HG03095 (cell line): ENCODE measurements at regions not wholly inside any gene's neighbourhood (a gene's known extent, or its start where the extent isn't known, plus 50 kb on each side); places are given as distances from the start of the nearest gene placed in this dataset.

Experiments
- ATAC-seq: cut with Tn5 transposase; IDR thresholded peaks from one replicate; pipeline ENCODE4 v1.9.1; 2021; ENCODE audit warnings: moderate library complexity; ENCODE audit not compliant: unreplicated experiment

GRCh38 chr6:108751851-108752732 lies 96.1 kb upstream of the ARMC2 start:
- ATAC-seq = no peak

DNA sequence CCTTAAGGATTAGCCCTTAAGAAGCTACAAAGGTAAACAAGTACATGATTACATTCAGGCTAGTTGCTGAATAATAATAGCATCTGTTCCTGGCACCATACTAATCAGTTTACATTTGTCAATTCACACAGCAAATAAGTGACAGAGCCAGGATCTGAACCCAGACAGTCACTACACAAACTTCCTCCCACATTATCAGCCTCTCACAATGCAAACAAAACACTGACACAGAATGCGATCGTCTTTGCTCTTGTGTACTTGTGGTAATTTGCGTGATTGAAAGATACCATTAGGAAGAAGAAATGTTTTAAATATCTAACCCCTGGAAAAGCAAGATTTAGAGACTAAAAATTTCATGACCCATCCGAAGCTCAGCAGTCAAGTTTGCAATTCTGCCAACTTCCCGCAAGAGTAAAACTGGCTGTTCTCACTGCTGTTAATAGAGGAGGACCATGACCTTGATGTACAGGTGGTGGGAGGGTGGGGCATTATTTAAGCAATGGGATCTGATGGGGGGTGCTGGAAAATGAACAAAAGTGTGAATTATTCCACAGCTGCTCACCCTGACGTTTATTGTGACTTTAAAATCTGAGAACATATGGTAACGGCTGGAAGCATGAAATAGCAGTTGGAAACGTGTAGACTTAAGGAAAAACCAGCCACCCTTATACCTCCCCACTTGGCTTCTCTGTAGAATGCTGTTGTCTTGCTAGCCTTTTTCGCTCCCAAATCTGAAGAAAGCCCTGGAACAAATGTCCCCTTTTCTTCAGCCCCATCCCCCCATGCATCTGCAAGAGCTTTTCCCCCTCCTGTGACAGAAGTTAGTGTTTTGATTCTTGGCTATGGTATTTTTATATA lies 95.3 kb upstream of the ARMC2 start:
- ATAC-seq = no peak

GRCh38 chr6:108755257-108756240 lies 92.7 kb upstream of the ARMC2 start:
- no peak for ATAC-seq

- ATAC-seq = no peak
Observed at GRCh38 chr6:108757357-108757756, 90.9 kb upstream of the ARMC2 start.

DNA sequence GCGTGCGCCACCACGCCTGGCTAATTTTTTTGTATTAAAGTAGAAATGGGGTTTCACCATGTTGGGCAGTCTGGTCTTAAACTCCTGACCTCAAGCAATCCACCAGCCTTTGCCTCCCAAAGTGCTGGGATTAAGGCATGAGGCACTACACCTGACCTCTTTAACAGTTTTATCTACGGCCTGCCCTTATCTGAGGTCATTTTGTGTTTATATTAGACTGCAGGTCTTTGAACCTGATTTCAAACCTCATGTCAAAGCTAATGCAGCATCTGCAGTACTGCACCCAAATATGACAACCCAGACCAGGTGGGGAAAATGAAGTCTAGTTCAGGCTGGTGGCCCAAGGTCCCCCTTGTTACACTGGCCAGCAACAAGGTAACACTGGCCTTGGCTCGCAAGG lies 89.3 kb upstream of the ARMC2 start:
- no peak for ATAC-seq

GRCh38 chr6:108760126-108761050 lies 87.8 kb upstream of the ARMC2 start:
- no peak for ATAC-seq

DNA sequence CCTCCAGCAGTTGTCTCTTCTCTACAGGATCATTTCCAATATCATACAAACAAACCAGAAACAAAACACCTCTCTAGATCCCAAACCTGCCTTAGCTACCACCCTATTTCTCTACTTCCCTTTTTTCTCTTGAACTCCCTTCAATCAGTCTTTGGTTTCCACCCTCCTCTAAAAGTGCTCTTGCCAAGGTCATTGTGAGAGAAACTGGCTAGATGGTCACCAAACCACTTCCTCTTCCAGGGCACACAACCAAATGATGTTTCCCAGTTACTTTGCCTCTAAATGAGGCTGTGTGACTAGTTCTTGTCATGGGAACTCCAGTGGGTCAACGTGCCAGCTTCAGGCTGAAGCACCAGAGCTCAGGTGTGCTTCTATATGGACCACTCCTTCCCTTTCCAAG lies 85.8 kb upstream of the ARMC2 start:
- no peak for ATAC-seq

- no peak for ATAC-seq
Observed at GRCh38 chr6:108763931-108764579, 84.2 kb upstream of the ARMC2 start.

DNA sequence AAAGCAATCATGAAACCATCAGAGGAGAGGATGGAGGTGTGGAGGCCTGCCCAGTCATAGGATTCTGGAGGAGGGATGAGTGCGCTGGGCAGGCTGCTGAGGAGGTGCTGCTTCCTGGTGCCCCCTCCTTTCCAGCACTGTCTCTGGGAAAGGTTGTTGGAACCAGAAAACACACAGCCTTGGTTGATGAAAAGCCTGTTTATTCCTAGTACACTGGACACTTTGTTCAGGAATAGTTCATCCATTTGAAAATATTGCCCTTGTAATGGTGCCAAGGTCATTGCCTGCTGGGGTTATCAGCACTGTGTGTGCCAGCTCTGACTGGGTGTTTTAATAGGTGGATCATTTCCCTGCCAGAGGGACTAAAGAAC lies 83.7 kb upstream of the ARMC2 start:
- no peak for ATAC-seq

GRCh38 chr6:108765495-108765894 lies 82.7 kb upstream of the ARMC2 start:
- no peak for ATAC-seq

GRCh38 chr6:108766419-108766818 lies 81.8 kb upstream of the ARMC2 start:
- ATAC-seq = no peak

DNA sequence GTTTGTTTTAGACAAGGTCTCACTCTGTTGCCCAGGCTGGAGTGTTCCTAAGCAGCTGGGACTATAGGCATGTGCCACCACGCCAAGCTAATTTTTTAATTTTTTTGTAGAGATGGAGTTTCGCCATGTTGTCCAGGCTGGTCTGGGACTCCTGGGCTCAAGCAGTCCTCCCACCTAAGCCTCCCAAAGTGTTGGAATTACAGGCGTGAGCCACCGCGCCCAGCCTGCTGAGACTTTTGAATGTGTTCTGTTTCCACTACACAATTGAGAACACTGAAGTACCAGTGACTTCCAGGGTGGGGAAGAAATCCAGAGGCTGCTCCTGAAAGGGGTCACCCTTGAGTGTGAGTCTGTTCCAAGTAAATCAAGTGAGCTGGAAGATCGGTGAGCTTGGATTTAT lies 81.3 kb upstream of the ARMC2 start:
- no peak for ATAC-seq

DNA sequence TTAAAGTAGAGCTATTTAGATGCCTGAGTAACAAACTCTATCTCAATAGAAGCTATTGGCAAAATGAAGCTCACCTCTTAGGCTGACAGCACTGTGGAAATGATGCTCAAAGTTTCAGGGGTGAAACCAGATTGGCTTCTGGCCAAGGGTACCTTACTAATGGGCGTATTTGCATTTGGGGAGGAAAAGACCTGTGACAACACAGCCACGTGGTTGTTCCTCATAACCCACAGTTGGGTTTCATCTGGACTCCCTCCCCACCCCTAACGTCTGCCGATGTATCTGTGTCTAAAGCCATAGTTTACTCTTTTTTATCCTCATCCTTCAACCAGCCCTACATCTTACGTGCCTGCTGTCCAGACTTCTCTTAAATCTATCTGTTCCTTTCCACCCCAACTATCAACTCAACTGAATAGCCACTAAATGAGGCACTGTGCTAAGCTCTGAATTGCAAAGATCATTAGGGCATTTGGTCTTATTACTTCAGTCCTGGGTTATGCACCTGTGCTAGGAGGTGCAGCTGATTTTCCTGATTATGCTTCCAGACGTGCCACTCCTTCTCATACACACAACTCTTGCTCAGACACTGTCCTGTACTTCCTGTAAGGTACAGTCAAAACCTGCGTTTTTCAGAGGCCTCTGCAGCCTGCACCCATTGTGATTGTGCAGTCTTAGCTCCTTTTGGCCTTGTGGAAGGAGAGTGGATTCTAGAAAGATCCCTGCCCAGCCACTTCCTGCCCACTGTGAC lies 80.6 kb upstream of the ARMC2 start:
- ATAC-seq = no peak

DNA sequence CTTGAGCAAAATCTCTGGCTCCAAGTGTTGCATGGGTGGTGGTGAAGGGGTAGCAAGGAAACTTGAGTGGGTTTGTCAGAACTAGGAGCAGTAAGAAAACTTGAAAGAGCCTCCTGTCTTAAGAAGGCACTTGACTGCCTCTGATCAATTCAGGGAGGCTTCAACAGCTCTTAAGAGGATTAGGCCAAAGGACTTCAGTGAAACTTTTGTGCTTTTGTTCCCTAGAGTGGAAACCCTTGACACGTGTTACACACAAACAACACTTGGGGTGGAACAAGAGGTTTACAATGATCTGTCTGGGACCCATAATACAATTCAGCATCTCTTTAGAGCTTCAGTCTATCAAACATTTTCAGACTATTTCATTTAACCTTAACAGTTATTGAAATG lies 80.1 kb upstream of the ARMC2 start:
- no peak for ATAC-seq

DNA sequence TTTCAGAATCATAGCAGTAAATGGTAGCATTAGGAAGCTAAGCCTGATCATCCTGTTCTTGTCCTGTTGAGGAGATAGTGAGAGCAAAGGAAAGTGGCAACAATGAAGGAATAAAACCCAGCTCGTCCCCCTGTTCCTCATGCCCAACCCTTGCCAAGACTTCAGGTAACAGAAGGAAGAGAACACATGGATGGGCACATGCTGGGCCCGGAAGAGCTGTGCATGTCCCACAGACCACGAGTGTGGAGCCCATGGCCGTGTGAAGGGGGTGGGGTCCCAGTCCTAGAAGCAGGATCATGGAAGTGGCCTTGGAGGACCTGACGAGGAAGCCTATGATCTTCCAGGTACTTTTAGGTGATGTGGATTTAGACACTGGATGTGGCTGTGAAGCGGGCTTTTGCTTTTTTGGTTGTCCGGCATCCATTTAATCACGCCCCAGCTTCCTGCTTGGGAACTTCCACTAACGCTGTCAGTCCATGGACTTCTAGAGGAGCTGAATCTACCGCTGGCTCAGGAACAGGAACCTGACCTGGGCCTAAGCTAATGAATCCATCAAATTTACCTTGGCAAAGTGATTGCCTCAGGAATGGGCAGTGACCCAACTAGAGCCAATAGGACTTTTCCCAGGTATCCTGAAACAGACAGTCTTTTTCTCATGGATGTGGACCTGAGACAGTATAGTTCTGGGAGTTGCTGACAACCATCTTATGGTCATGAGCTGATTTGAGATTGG lies 79.3 kb upstream of the ARMC2 start:
- no peak for ATAC-seq

GRCh38 chr6:108771421-108771820 lies 76.8 kb upstream of the ARMC2 start:
- no peak for ATAC-seq

DNA sequence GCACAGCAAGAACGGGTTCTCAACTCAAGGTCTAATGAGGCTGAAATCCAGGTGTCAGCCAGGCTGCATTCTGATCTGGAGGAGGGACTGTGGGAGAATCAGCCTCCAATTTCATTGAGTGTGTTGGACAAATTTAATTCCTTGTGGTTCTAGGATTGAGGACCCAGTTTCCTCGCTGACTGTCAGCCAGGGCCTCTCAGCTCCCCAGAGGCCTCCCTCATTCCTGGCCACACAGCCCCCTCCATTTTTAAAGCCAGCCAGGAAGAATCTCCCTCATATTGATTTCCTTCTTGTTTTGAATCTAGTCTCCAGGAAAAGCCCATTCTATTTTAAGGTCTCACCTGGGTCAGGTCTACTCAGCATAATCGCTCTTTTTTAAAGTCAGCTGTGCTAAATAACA lies 73.7 kb upstream of the ARMC2 start:
- no peak for ATAC-seq

GRCh38 chr6:108777536-108777935 lies 70.7 kb upstream of the ARMC2 start:
- no peak for ATAC-seq
